Activated naive CD4-positive, alpha-beta T cell treated with anti-CD3 and anti-CD28 coated beads, Interleukin-2, amount 50 U/mL, for 16 hours (primary cell): ENCODE measurements at regions not wholly inside any gene's neighbourhood (a gene's known extent, or its start where the extent isn't known, plus 50 kb on each side); places are given as distances from the start of the nearest gene placed in this dataset.
"Not testable (repeated sequence)": the region's sequence is repeated elsewhere in the genome, so short reads cannot be mapped to it uniquely, and the experiment has no call there.

ENCODE experiments used
- DNase-seq: peaks from one replicate; pipeline ENCODE4 v3.0.0-alpha.2; 2020

DNA sequence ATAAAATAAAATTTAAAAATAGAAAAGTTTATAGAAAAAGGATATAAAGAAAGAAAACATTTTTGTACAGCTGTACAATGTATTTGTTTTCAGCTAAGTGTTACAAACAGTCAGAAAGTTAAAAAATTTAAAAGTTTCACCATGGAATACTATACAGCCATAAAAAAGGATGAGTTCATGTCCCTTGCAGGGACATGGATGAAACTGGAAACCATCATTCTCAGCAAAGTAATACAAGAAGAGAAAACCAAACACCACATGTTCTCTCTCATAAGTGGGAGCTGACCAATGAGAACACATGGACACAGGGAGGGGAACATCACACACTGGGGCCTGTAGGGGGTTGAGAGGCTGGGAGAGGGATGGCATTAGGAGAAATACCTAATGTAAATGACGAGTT lies 229.9 kb upstream of the MCHR2 start:
- DNase-seq, result not testable (repeated sequence)

DNA sequence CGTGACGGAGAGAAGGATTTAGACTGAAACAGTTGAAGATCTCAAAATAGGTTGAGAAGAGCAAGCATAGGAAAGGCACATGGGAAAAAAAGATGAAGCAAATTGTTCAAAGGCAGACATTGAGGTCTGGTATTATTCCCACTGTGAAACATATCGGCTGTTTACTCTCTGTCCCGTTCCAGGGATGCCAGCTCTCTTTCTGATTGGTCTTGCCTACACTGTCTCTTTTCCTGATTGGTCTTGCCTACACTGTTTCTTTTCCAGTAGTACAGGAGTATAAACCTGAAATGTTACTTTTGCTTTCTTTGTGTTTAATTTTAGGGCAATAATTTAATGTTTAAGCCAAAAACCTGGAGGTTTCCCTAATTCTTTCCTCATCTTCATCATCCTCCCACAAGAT lies 226.5 kb upstream of the MCHR2 start:
- no peak for DNase-seq

DNA sequence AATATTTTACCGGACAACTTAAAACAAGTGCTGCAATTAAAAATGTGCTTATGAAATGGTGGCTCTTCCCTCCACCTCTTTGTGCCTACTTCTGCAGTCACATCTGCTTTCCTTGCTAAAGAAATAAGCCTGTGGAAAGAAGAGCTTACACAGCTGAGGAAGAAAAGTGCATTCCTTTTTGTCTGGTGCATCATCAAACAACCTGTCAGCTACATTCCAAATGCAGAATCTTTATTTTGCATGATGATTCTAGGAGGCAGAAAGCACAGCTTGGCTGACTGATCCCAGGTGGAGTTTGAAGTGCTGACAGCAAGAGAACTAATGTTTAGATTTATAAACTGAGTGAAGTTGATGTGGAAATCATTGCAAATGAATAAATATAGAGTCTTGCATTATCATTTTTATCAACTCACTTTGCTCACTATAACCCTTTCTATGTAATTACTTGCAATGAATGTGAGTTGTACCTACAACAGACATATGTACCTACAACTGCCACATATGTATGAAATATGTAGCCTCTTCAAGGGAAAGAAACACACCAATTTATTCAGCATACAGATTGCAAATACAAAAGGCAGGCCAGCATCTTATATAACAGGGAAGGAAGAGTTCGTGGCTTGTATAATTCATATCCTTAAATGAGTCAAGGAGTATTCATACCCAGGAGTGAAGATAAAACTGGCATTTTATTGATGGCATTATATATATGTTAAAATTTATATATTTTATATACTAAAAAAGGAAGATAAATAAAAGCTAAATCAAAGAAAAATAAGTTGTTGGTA lies 223.4 kb upstream of the MCHR2 start:
- DNase-seq, result no peak

DNA sequence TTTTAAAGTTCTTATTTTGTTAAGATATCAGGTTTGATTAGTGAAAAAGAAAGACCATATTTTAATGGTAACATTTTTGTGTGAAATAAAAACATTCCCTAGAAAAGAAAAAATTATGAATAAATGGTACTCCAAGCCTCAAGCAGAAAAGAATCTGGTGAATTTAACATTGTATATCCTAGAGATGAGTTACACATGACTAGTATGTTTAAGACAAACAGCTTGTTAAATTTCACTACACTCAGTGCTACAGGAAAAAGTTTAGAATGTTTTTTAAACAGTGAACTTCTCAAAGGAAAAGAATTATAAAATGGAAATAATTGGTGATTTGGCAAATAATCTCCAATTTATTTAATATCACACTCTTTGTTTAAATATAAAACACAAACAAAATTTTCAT lies 222.7 kb upstream of the MCHR2 start:
- no peak for DNase-seq

DNA sequence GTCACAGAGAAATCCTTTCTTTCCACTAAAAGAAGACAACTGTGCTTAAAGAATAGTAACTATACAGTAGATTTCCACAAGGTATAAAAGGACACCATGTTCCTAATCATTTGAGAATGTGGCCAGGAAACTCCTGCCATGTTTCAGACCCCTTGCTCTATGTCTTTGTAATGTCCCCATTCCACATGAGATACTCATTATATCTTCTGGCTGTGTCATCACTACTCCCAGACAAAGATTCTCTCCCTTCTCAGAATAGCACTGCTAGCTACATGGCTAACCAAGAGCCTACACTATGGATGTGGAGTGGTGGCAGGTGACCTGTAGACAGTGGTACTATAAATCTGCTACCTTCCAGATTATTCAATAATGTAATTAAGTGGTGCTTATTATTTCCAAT lies 218.1 kb upstream of the MCHR2 start:
- no peak for DNase-seq

DNA sequence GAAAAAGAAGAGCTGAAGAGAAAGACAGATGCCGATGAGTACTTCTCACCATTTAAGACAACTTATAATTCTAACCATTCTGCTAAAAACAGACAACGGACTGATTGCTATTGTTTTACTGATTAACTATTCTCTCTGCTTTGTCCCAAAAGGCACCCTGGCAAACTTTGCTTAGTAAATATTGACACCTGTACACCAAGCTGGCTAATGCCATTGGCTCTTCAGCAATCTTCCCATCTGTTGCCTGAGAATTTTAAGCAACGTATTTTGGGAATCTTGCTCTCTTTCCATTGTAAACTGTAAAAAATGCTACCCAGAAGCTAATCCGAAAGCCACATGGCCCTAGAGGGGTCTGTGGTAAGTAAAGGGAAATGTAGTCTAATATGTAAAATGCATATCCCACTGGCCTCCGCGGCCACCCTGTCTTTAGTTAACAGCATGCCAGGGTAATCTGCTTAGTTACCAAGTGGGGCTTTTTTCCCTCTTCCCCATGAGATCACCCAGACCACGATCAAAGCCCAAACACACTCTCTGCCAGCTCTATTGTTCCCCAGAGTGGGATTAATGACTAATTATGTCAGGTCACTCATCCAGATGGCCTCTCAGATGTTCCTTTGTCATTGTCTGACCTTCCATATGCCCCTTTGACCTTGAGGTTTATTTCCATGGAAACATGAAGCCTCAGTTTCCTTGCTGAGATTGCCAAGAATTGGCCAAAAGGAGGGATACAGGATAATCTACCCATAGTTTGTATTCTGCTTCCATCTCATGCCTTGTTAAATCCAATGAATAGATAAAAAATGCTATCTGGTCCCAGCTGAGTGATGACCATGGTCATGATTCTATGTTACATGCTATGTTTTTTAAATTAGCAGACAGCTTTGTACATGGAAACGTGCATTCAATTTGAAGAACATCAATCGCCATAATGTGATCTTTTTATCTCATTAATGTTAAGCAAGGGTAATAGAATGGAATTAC lies 216.4 kb upstream of the MCHR2 start:
- DNase-seq, result no peak

DNA sequence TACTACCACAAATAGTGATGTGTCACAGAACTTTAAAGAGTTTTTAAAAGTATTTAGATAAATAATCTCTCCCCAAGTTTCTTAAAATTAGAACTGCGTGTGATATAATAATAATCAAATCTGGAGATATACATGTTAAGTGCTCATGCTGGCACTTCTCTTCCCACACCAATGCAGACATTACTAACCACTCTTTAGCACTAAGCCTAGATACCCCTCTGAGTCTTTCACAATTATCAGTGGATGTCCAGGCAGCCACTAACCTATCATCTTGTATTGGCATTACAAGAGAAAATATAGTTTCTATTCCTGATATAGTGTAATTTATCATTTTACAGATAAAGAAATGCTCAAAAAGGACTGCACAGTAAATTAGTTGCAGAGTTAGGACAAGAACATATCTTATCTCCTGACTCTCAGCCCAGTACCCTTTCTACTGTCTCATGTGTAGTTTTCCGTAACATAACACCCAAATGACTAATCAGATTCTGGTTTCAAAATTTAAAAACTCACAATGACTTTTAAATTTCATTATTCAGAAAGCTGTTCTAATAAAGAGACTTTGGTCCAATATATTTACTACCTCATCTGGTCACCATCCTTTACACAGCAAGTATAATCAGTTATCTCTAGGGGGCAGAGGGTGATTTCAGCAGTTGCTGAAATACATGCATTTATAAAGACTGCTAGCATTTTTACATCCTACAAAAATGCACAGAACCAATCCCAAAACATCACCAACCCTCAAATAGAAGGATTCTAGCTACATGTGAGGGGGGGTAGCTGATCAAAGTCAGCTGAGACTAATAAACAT lies 215.5 kb upstream of the MCHR2 start:
- no peak for DNase-seq

DNA sequence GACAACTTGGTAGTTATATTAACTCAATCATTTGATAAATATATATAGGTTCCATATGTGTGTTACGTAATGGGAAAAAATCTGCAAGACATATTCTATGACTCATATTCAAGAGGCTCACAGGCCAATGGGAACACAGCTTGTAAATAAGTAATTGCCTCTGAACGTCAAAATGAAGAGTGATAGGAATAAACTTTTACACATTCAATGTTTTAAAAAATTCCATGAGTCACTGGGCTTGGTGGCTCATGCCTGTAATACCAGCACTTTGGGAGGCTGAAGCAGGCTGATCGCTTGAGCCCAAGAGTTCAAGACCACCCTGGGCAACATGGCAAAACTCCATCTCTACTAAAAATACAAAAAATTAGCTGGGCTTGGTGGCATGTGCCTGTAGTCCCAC lies 209.4 kb upstream of the MCHR2 start:
- DNase-seq, result no peak

DNA sequence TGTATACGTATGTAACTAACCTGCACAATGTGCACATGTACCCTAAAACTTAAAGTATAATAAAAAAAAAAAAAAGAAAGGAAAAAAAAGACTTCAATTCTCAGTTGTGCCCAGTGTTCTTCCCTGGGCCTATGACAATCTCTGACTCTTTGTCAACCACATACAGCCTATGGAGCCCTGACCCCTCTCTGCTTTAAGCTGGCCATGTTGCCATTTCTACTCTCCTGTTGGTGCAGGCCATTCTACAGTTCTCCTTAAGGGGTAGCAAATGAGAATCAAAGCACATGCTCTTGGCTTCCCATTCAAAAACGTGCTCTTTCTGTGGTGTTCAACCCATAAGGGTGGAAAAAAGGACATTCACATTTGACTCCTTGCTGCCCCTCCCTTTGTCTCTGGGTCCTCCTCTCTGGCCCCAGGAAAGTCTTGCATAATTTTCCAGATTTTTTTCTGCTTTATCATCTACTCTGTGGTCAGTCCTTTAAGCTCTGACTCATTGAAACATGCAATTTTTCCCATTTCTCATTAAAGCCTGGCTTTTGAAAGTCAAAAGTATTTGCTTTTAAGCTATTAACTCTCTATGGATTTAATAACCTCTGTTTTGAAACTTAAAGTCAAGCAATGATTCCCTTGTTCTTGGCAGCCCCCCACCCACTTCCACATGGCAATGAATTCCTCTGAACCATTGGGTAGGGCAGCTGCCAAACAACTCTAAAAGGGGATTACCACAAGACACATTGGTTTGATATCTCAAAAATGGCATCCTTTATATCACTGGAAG lies 208.6 kb upstream of the MCHR2 start:
- no peak for DNase-seq

DNA sequence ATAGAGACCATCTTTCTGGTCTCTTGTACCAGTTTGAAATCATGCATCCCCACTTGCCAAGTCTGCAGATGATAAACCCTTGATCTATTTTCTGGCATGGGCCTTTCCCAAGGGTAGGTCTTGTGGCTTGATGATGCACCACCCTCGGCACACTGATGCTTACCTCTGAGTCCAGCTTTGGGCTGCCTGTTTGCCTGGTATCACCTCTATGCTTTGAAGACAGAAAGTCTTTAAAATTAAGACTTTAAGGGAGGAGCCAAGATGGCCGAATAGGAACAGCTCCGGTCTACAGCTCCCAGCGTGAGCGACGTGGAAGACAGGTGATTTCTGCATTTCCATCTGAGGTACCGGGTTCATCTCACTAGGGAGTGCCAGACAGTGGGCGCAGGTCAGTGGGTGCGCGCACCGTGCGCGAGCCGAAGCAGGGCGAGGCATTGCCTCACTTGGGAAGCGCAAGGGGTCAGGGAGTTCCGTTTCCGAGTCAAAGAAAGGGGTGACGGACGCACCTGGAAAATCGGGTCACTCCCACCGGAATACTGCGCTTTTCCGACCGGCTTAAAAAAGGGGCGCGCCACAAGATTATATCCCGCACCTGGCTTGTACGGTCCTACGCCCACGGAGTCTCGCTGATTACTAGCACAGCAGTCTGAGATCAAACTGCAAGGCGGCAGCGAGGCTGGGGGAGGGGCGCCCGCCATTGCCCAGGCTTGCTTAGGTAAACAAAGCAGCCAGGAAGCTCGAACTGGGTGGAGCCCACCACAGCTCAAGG lies 202.4 kb upstream of the MCHR2 start:
- DNase-seq, result not testable (repeated sequence)

DNA sequence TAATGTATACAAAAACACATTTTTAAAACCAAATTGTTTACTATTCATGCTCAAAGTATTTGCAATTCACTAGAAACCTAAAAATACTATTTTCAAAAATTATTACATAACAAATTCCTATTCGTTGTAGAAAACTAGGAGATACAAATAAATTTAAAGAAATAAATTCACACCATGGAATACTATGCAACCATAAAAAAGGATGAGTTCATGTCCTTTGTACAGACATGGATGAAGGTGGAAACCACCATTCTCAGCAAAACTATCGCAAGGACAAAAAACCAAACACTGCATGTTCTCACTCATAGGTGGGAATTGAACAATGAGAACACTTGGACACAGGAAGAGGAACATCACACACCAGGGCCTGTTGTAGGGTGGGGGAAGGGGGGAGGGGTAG lies 201.2 kb upstream of the MCHR2 start:
- DNase-seq, result not testable (repeated sequence)

DNA sequence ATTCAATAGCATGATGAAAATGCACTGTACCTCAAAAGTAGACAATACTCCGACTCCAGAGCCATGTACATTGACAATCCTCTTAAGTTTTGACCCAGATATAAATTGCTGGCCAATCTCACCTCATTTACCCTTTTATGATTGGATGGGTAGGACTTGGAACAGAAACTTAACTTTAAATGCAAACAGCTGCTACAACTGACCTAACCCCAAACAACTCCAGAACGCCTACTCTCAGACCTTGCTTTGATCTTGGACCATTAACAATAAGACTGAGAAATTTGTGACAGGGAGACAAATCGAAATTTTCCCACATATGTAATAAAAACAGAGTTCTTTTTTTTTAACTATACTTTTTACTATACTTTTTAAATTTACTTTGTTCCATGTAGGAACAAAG lies 200.5 kb upstream of the MCHR2 start:
- no peak for DNase-seq

DNA sequence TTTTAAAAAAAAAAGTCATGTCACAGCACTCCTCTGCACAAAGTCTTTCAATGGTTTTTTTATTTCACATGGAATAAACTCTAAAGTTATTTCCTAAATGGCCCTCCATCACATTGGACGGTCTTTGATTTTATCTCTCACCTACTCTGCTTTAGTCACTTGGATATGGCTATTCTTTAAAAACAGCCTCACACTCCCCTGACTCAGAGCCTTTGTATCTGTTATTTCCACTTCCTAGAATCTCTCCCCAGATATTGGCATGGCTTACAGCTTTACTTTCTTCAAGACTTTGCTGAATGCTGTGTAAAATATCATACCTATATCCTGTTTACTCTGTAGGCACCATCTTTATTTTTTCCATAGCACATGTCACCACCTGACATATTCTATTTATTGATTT lies 194.7 kb upstream of the MCHR2 start:
- DNase-seq, result no peak

DNA sequence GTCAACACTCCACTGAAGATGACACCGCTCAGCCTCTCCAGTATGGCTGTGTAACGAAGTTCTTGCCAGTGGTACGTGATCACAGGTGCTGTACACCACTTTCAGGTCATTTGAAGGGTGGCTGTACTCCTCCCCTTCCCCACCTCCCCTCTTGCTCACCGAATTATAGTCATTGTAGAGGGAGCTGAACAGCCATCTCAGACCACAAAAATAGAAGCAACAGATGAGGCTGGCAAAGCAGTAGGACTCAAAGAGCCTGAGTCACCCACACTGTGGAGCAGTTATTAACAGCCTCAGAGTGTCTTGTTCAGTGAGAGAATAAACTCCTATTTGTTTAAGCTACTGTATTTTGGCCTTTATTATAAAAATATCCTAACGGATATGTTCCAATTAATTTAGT lies 192.5 kb upstream of the MCHR2 start:
- no peak for DNase-seq

DNA sequence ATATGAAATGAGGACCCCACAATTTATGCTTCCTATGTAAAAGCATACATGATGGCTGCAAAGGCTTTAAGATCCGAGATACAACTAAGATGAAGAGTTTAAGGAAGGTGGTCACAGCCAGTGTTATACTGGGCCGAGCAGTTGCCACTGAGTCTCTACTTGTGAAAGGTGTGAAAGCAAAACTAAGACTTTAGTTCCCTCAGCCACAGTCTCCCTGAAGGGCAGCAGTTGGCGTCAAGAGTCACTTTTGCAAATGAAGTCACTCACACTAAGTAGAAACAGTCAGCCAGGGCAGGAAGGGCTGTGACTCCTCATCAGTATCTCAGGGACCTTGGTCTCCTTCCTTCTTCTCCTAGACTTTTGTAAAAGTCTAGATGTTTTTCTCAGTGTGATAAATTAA lies 191.6 kb upstream of the MCHR2 start:
- no peak for DNase-seq

DNA sequence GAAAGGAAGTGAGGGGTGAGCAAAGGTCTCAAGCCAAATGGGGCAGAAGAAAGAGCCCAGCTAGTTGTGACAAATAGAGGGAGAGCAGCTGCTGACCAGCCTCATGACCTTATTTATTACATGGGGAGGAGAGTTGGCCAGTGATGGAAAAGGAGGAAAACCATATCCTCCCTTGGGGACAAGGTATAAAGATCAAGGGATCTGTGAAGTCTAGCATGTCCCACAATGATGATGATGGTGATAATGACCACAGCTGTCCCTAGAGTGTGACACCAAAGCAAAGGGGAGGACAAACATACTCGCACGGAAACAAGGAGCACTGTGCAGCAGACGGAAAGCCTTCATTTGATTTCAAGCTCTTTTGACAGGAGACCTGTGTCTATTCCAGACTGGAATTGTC lies 190.4 kb upstream of the MCHR2 start:
- DNase-seq, result no peak

DNA sequence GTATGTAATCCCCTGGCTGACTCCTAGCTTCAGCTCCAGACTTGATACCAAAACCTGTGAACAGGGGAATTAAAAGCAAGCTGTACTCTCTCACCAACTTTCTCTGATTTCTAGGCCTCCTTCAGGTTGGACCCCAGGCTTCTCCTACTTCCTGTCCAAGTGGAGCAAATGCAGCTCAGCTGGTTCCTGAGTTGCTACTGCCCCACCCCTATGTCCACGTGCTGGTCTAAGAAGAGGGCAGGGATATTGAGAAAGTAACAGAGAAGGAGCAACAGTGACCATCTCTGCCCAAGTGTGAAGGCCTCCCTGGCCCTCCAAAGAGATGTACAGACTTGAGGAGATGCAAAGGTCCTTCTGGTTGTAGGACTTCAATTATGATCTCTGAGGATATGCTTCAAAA lies 188.3 kb upstream of the MCHR2 start:
- no peak for DNase-seq

DNA sequence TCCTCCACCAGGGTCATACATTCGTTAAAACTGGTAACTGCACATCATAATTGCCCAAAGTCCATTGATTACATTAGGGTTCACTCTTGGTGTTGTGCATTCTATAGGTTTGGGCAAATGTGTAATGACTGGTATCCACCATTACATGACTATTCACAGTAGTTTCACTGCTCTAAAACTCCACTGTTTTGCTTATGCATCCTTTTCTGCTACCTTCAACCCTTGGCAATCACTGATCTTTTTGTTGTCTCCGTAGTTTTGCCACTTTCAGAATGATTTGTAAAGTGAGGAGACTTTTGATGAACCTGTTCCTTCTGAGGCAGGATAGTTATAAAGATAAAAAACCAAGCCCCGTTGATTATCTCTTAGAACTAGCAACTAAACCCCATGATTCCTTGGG lies 187.3 kb upstream of the MCHR2 start:
- DNase-seq, result no peak

DNA sequence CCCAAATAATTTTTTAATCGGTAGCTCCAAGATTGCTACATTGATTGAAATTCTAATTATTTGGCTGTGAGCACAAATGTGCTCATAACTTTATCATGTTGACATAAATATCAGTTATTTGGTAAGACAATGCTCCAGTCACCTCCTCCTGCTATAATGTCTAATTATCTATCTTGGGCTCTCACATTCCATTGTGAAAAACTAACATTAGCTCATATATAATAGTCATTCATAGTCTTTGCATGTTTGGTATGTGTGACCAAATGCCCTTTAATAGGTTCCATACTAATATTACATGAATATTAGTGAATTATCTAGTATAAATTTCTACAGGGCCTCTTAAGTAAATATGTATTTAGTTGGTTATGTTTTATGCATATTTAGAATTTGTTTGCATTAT lies 185.6 kb upstream of the MCHR2 start:
- no peak for DNase-seq

DNA sequence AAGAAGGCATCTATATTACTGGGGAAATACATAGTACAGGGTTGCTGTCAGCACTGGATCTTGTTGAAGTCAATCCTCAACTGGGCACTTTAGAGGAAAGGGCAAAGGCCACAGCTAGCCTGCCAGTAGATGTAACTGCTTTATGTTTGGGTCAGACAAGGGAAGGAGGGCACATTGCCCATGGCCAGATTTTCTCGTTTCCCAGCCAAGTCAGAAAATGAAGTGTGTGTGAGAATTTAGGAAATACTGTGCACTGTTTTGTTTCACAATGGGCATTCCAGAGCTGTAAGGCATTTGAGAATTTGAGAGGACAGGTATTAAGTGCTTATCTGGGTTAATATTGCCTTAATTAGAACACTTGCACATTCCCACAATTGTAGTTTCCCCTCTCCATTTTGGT lies 183.9 kb upstream of the MCHR2 start:
- no peak for DNase-seq

DNA sequence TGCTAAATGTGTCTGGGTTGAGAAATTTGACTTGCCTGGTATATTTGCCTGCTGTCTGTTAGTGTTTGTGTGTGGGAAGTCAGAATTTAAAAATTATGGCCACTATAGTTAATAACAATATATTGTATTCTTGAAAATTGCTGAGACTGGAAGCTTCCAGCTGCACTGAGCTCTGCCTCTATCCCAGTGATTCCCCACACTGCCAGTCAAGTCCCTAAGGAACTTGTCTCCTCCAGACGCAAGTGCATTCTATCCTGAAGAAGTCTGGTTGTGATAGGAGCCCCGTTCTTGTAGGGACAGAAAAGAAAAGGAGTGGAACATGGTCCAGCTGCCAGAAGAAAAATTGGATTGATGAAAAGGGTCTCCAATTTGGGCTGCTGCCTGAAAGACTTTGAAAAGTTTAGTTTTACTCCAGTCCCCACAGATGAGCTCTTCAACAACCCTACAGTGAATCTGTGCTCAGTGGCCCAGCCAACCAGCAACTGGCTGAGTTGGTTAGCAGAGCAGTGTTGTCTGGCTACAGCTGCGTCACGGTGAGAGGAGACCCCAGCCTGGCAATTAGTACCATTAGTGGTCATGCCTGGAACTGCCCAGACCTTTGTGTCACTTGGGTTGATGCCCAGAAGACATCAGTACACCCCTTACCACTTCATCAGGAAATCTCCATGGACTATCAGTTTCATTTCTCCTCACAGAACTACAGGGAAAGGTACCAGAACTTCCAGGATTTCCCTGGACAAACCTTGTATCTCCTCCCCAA lies 183.1 kb upstream of the MCHR2 start:
- no peak for DNase-seq
